GM12892 (cell line): ENCODE measurements at regions not wholly inside any gene's neighbourhood (a gene's known extent, or its start where the extent isn't known, plus 50 kb on each side); places are given as distances from the start of the nearest gene placed in this dataset.

Source experiments
- POLR2A ChIP-seq: IDR thresholded peaks from 2 replicates; pipeline ENCODE4 v1.6.1; 2011; ENCODE audit warnings: low read depth, low read length, control low read depth
- POLR2AphosphoS5 ChIP-seq: IDR thresholded peaks from 2 replicates; pipeline ENCODE4 v1.6.1; 2011; ENCODE audit warnings: low read depth, low read length, control low read depth

DNA sequence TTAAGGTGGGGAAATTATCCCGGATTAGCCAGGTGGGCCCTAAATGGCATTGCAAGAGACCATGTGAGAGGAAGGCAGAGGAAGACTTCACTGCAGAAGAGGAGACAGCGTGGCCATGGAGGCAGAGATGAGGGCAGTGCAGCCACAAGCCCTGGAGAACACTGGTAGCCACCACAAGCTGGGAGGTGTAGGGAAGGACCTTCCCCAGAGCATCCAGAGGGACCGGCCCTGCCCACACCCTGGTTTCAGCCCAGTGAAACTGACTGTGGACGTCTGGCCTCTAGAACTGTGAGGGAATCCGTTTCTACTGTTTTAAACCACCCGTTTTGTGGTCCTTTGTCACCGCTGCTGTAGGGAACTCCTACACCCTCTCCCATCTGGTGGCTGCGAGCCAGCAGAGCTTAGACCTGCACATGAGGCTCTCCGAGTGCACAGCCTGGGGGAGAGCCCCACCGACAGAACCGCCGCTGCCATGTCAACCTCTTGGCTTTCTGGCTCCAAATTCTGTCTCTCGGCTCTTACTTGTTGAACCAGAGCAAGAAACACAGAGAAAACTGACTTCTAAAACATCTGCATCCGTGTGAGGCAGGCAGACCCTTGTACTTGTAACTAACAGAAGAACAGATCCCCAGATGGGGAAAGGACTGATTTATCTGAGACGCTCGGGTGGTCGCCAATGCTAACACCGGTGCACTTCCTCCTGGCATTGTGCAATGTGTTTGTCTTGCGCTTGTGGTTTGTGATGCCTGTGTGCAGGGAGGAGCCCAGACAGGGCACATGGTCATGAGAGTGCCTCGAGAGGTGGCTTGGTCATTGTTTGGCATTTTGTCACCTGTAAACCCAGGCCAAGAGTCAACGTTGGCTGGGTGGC, 90.8 kb upstream of the TMPRSS2 start:
- TF ChIP-seq POLR2AphosphoS5 (no peak), POLR2A (no peak)
